Neural progenitor cell (in vitro differentiated cells): ENCODE measurements at regions not wholly inside any gene's neighbourhood (a gene's known extent, or its start where the extent isn't known, plus 50 kb on each side); places are given as distances from the start of the nearest gene placed in this dataset.

Experiments
- DNase-seq: peaks from one replicate; pipeline ENCODE4 v3.0.0-alpha.2; 2016; ENCODE audit warnings: low spot score
- H2AFZ ChIP-seq: fragments of 200-600 bp; sonication (generic); replicated peaks from 2 replicates; pipeline ENCODE4 v1.6.1; 2016; ENCODE audit warnings: antibody characterized with exemption
- H3F3A ChIP-seq: fragments of 200-600 bp; sonication (generic); 2 replicates; pipeline ENCODE4 v1.6.1; 2016; ENCODE audit warnings: antibody characterized with exemption, low read depth
- H3K27ac ChIP-seq: fragments of 200-600 bp; sonication (generic); 2 replicates; pipeline ENCODE4 v1.5.1; 2016; ENCODE audit warnings: mild to moderate bottlenecking
- H3K27me3 ChIP-seq: fragments of 200-600 bp; sonication (generic); 2 replicates; pipeline ENCODE4 v1.6.1; 2016; ENCODE audit warnings: mild to moderate bottlenecking, moderate library complexity
- H3K36me3 ChIP-seq: fragments of 200-600 bp; sonication (generic); 2 replicates; pipeline ENCODE4 v1.5.1; 2016
- H3K4me1 ChIP-seq: fragments of 200-600 bp; sonication (generic); 2 replicates; pipeline ENCODE4 v1.6.1; 2016; ENCODE audit warnings: mixed run types
- H3K4me2 ChIP-seq: fragments of 200-600 bp; sonication (generic); 2 replicates; pipeline ENCODE4 v1.6.1; 2016
- H3K4me3 ChIP-seq: fragments of 200-600 bp; sonication (generic); 2 replicates; pipeline ENCODE4 v1.5.1; 2016
- H3K79me2 ChIP-seq: fragments of 200-600 bp; sonication (generic); 2 replicates; pipeline ENCODE4 v1.6.1; 2016; ENCODE audit warnings: low read depth
- H3K9ac ChIP-seq: fragments of 200-600 bp; sonication (generic); 2 replicates; pipeline ENCODE4 v1.6.1; 2016
- H3K9me3 ChIP-seq: fragments of 200-600 bp; sonication (generic); 2 replicates; pipeline ENCODE4 v1.5.1; 2016; ENCODE audit warnings: low read depth
- H4K20me1 ChIP-seq: fragments of 200-600 bp; sonication (generic); 2 replicates; pipeline ENCODE4 v1.6.1; 2016; ENCODE audit warnings: low read depth
- H3K27ac Mint-ChIP-seq: 3 replicates; pipeline ENCODE4 v1.8.0; 2021; ENCODE audit warnings: mixed read lengths
- H3K27me3 Mint-ChIP-seq: 2 replicates; pipeline ENCODE4 v1.8.0; 2022; ENCODE audit warnings: low read depth, mild to moderate bottlenecking, inconsistent platforms, moderate library complexity, mixed read lengths; ENCODE audit not compliant: insufficient read depth
- H3K36me3 Mint-ChIP-seq: 3 replicates; pipeline ENCODE4 v1.8.0; 2021; ENCODE audit warnings: mixed read lengths
- H3K4me1 Mint-ChIP-seq: 3 replicates; pipeline ENCODE4 v1.8.0; 2021; ENCODE audit warnings: mixed read lengths
- H3K4me3 Mint-ChIP-seq: 3 replicates; pipeline ENCODE4 v1.8.0; 2021; ENCODE audit warnings: mild to moderate bottlenecking, moderate library complexity, mixed read lengths
- H3K9me3 Mint-ChIP-seq: 3 replicates; pipeline ENCODE4 v1.8.0; 2020; ENCODE audit warnings: mixed read lengths
- EZH2 ChIP-seq: fragments of 200-600 bp; sonication (generic); IDR thresholded peaks from 2 replicates; pipeline ENCODE4 v1.6.1; 2017; ENCODE audit warnings: antibody characterized with exemption, mild to moderate bottlenecking, moderate library complexity
- EZH2phosphoT487 ChIP-seq: fragments of 200-600 bp; sonication (generic); IDR thresholded peaks from 2 replicates; pipeline ENCODE4 v1.6.1; 2017; ENCODE audit warnings: antibody characterized with exemption
- TF ChIP-seq, protein P1 (sequence below): fragments of 200-600 bp; sonication (generic); IDR thresholded peaks from 2 replicates; pipeline ENCODE4 v1.5.1; 2017; ENCODE audit warnings: antibody characterized with exemption, mild to moderate bottlenecking

GRCh38 chr11:42823546-42823945 is 488.2 kb upstream of the API5 start:
- H3K4me3 ChIP-seq, result no peak overlapping the region
- no peak overlapping the region for H3K9ac ChIP-seq
- no peaks in the 10 kb centered on the region for H3K9me3 ChIP-seq
- no peak overlapping the region for H2AFZ ChIP-seq
- H3K36me3 Mint-ChIP-seq, result no peaks in the 10 kb centered on the region
- H3K27me3 Mint-ChIP-seq, result no peaks in the 10 kb centered on the region
- H3K36me3 ChIP-seq, result no peaks in the 10 kb centered on the region
- H3K9me3 Mint-ChIP-seq, result no peaks in the 10 kb centered on the region
- H3K4me3 Mint-ChIP-seq, result no peak overlapping the region
- no peaks in the 10 kb centered on the region for H3K79me2 ChIP-seq
- no peak overlapping the region for H3K27ac Mint-ChIP-seq
- no peaks in the 10 kb centered on the region for H3K4me1 Mint-ChIP-seq
- H3F3A ChIP-seq, result no peaks in the 10 kb centered on the region
- no peak for DNase-seq
- H4K20me1 ChIP-seq, result no peaks in the 10 kb centered on the region
- H3K4me1 ChIP-seq, result peaks cover 3% of the 10 kb centered on the region
- H3K4me2 ChIP-seq, result no peak overlapping the region
- TF ChIP-seq, protein P1, sequence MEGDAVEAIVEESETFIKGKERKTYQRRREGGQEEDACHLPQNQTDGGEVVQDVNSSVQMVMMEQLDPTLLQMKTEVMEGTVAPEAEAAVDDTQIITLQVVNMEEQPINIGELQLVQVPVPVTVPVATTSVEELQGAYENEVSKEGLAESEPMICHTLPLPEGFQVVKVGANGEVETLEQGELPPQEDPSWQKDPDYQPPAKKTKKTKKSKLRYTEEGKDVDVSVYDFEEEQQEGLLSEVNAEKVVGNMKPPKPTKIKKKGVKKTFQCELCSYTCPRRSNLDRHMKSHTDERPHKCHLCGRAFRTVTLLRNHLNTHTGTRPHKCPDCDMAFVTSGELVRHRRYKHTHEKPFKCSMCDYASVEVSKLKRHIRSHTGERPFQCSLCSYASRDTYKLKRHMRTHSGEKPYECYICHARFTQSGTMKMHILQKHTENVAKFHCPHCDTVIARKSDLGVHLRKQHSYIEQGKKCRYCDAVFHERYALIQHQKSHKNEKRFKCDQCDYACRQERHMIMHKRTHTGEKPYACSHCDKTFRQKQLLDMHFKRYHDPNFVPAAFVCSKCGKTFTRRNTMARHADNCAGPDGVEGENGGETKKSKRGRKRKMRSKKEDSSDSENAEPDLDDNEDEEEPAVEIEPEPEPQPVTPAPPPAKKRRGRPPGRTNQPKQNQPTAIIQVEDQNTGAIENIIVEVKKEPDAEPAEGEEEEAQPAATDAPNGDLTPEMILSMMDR, result no peak
- TF ChIP-seq EZH2phosphoT487, result no peak
- TF ChIP-seq EZH2, result no peak
- no peak overlapping the region for H3K27ac ChIP-seq
- H3K27me3 ChIP-seq, result no peaks in the 10 kb centered on the region

GRCh38 chr11:42824067-42824466 is 487.7 kb upstream of the API5 start:
- Histone ChIP-seq H3K79me2 (no peaks in the 10 kb centered on the region), H2AFZ (no peak overlapping the region), H3K27me3 (no peaks in the 10 kb centered on the region), H4K20me1 (no peaks in the 10 kb centered on the region), H3K9ac (no peak overlapping the region), H3K4me1 (peaks cover 3% of the 10 kb centered on the region), H3F3A (no peaks in the 10 kb centered on the region), H3K36me3 (no peaks in the 10 kb centered on the region), H3K4me3 (no peak overlapping the region), H3K9me3 (no peaks in the 10 kb centered on the region), H3K4me2 (no peak overlapping the region), H3K27ac (no peak overlapping the region)
- no peak for TF ChIP-seq EZH2phosphoT487
- TF ChIP-seq, protein P1, result no peak
- no peak for TF ChIP-seq EZH2
- no peaks in the 10 kb centered on the region for H3K36me3 Mint-ChIP-seq
- H3K4me3 Mint-ChIP-seq, result no peak overlapping the region
- H3K4me1 Mint-ChIP-seq, result no peaks in the 10 kb centered on the region
- H3K27ac Mint-ChIP-seq, result no peak overlapping the region
- DNase-seq, result no peak
- no peaks in the 10 kb centered on the region for H3K27me3 Mint-ChIP-seq
- no peaks in the 10 kb centered on the region for H3K9me3 Mint-ChIP-seq

DNA sequence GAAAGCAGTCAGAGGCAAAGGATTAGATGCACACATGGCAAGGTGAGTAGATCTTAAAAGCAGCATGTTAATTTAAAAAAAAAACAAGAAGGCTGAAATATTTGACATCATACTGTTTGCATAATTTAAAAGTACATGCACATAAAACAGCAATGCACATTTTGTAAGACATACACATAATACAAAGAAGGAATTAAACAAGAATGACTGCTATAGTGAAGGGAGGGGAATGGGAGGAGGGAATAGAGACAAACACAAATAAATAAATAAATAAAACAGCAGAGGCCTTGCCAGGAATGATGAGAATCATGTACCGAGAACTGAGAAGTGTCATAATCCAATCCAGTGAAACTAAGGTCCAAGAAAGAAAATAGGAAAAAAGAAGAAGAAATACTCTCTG is 486.2 kb upstream of the API5 start:
- Histone ChIP-seq H3K27ac (no peak overlapping the region), H3K9me3 (no peaks in the 10 kb centered on the region), H3K27me3 (no peaks in the 10 kb centered on the region), H3K9ac (no peak overlapping the region), H3K4me3 (no peak overlapping the region), H3K36me3 (no peaks in the 10 kb centered on the region), H2AFZ (no peak overlapping the region), H3K4me1 (peaks cover 3% of the 10 kb centered on the region), H4K20me1 (no peaks in the 10 kb centered on the region), H3F3A (no peaks in the 10 kb centered on the region), H3K79me2 (no peaks in the 10 kb centered on the region), H3K4me2 (no peak overlapping the region)
- Mint-ChIP-seq H3K9me3 (no peaks in the 10 kb centered on the region), H3K4me1 (no peaks in the 10 kb centered on the region), H3K27ac (no peak overlapping the region), H3K27me3 (no peaks in the 10 kb centered on the region), H3K36me3 (no peaks in the 10 kb centered on the region), H3K4me3 (no peak overlapping the region)
- TF ChIP-seq, protein P1, result no peak
- TF ChIP-seq EZH2phosphoT487 (no peak), EZH2 (no peak)
- no peak for DNase-seq

DNA sequence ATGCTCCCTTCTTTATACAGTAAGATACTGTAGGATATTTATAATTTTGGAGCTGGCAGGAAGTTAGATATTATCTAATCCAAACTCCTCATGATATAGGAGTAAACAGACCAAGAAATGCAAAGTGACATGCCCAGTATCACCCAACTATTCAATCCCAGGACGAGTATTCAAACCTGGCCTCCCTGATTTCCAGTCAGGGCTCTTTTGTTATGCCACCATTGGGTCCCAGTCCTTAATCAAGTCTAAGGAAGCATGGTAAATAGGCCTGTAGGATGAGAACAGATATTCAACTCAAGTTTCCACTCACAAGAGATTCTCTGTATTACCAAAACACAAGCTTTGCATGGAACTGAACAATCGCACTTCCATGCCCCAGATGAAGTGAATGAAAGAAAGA is 484.0 kb upstream of the API5 start:
- no peaks in the 10 kb centered on the region for H4K20me1 ChIP-seq
- Mint-ChIP-seq H3K27ac (no peak overlapping the region), H3K9me3 (no peaks in the 10 kb centered on the region), H3K4me1 (no peaks in the 10 kb centered on the region), H3K36me3 (no peaks in the 10 kb centered on the region), H3K27me3 (peaks cover 2% of the 10 kb centered on the region), H3K4me3 (no peak overlapping the region)
- no peak for TF ChIP-seq EZH2
- peak overlapping the region; percentile 65 for H2AFZ ChIP-seq
- H3K4me1 ChIP-seq, result peaks cover 3% of the 10 kb centered on the region
- no peak overlapping the region for H3K27ac ChIP-seq
- no peak overlapping the region for H3K4me3 ChIP-seq
- no peaks in the 10 kb centered on the region for H3K9me3 ChIP-seq
- no peak for DNase-seq
- H3K4me2 ChIP-seq, result no peak overlapping the region
- no peaks in the 10 kb centered on the region for H3F3A ChIP-seq
- H3K79me2 ChIP-seq, result no peaks in the 10 kb centered on the region
- H3K27me3 ChIP-seq, result no peaks in the 10 kb centered on the region
- no peak overlapping the region for H3K9ac ChIP-seq
- no peaks in the 10 kb centered on the region for H3K36me3 ChIP-seq
